ENCODE measurements at regions not wholly inside any gene's neighbourhood (a gene's known extent, or its start where the extent isn't known, plus 50 kb on each side); places are given as distances from the start of the nearest gene placed in this dataset.

DNA sequence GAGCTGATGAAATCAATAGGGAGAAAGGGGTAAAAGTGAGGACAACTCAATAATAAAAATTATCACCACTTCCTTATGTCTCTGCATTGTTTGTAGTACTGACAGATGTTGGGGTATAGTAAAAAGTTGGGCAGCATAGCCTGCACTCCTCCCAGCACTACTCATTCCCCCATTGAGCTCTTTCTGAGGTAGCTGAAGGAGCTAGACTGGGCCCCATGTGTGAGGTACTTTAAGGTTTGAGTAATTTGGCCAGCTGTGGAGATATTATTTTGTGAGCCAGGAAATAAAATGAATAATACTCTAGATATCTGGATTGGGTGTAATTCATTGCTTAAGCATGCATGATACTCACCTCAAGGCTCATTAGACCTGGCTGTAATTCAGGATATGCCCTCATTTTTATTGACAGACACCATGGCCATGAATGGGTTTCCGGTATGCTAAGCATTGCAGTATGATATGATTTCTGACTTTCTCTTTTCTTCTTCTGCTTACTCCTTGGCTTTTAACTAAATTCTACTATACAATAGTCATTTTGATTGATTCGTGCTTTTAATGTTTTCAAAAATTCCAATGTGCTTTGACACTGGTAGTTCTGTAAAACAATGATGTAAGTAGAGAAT is 283.9 kb upstream of the RIMS1 start:
- H3K9me3 Mint-ChIP-seq (ENCODE audit: unreplicated experiment), result no peaks in the 10 kb centered on the region
- H3K27me3 Mint-ChIP-seq (ENCODE audit: insufficient read depth, unreplicated experiment), result no peaks in the 10 kb centered on the region
- no peak overlapping the region for H3K4me3 Mint-ChIP-seq (ENCODE audit: unreplicated experiment)
- H3K27ac Mint-ChIP-seq (ENCODE audit: low read depth, unreplicated experiment), result no peak overlapping the region
- intact Hi-C loops (cut with micrococcal nuclease), result no loop called here
- POLR2A ChIA-PET, result interaction anchor here (0.6 kb wide), 1 partner anchor 1306 kb away, joined by 3 read pairs; no protein-coding TSS in a partner anchor
- H3K4me1 Mint-ChIP-seq (ENCODE audit: insufficient read depth, unreplicated experiment), result peaks cover 9% of the 10 kb centered on the region
- no peak for TF ChIP-seq CTCF (IDR thresholded peaks at IDR 0.05; ENCODE audit: unreplicated experiment)
- BruUV-seq (replicated peaks), result no TSS peak
- no peaks in the 10 kb centered on the region for H3K36me3 Mint-ChIP-seq (ENCODE audit: insufficient read depth, unreplicated experiment)
- DNase-seq (ENCODE audit: unreplicated experiment), result peak; percentile 55
- CTCF ChIA-PET, result interaction anchor here (0.6 to 1.0 kb wide), 2 partner anchors 19 to 28 kb away, joined by 3 read pairs; no protein-coding TSS in a partner anchor

DNA sequence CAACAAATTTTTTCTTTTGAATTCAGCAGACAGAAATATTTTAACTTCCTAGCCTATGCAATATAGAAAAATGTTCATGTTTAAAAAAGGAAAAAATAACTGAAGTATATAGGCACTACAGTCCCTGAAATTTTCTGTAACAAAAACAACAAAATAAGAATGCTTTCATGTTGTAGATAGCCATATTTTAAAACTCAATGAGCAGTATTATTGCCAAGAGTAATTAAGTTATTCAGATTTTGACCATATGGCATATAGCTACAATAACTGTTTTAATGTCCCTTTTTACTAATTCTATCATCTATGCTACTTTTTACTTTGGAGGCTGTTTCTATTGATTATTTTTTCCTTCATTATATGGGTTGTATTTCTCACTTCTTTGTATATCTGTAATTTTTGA is 283.3 kb upstream of the RIMS1 start:
- Mint-ChIP-seq H3K36me3 (ENCODE audit: insufficient read depth, unreplicated experiment) (no peaks in the 10 kb centered on the region), H3K4me1 (ENCODE audit: insufficient read depth, unreplicated experiment) (peaks cover 9% of the 10 kb centered on the region), H3K4me3 (ENCODE audit: unreplicated experiment) (no peak overlapping the region), H3K27me3 (ENCODE audit: insufficient read depth, unreplicated experiment) (no peaks in the 10 kb centered on the region), H3K9me3 (ENCODE audit: unreplicated experiment) (no peaks in the 10 kb centered on the region), H3K27ac (ENCODE audit: low read depth, unreplicated experiment) (no peak overlapping the region)
- ChIA-PET POLR2A (no interaction called here), CTCF (interaction anchor here (0.6 kb wide), 1 partner anchor 28 kb away, joined by 3 read pairs; no protein-coding TSS in a partner anchor)
- no peak for DNase-seq (ENCODE audit: unreplicated experiment)
- TF ChIP-seq CTCF (IDR thresholded peaks at IDR 0.05; ENCODE audit: unreplicated experiment), result no peak
- BruUV-seq (replicated peaks), result no TSS peak
- intact Hi-C loops (cut with micrococcal nuclease), result no loop called here

DNA sequence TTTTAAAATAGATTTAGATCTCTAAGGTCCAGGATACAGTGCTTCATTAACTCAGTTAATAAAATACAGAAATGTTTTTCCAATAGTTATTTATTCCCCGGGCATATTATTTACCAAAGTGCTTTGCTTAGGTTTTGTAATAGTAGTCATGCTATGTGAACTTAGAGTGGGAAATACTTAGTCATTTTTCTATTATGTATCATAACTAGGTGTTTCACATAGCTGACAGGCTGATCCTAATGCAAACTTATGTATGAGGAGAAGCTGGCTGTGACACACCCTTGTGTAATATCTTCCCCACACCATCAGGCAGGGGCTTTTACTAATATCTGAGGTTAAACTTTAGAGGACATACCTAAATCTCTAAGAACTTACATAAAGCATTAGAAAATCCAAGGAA is 277.7 kb upstream of the RIMS1 start:
- ChIA-PET POLR2A (no interaction called here), CTCF (no interaction called here)
- intact Hi-C loops (cut with micrococcal nuclease), result no loop called here
- Mint-ChIP-seq H3K27ac (ENCODE audit: low read depth, unreplicated experiment) (no peak overlapping the region), H3K36me3 (ENCODE audit: insufficient read depth, unreplicated experiment) (no peaks in the 10 kb centered on the region), H3K9me3 (ENCODE audit: unreplicated experiment) (no peaks in the 10 kb centered on the region), H3K4me3 (ENCODE audit: unreplicated experiment) (no peak overlapping the region), H3K27me3 (ENCODE audit: insufficient read depth, unreplicated experiment) (no peaks in the 10 kb centered on the region), H3K4me1 (ENCODE audit: insufficient read depth, unreplicated experiment) (no peaks in the 10 kb centered on the region)
- BruUV-seq (replicated peaks), result no TSS peak
- TF ChIP-seq CTCF (IDR thresholded peaks at IDR 0.05; ENCODE audit: unreplicated experiment), result no peak
- DNase-seq (ENCODE audit: unreplicated experiment), result peak; percentile 21

DNA sequence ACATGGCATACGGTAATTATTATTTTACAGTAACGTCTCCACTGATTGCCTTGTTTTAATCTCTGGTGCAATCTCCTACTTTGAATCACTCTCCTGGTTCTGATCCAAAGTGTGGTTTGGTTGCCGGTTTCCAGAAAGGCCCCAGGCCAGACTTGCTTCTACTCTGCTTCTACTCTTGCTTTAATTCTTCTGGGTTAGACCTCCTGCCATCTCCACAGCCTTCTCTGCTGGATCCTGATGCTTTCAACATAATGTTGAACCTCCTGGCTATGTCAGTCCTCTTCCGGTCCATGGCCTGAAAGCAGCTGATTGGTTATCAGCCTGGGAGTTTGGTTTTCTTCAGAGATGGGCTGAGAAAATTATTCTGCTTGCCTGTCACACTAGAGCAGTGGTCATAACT is 266.5 kb upstream of the RIMS1 start:
- intact Hi-C loops (cut with micrococcal nuclease), result no loop called here
- H3K4me1 Mint-ChIP-seq (ENCODE audit: insufficient read depth, unreplicated experiment), result no peaks in the 10 kb centered on the region
- H3K27ac Mint-ChIP-seq (ENCODE audit: low read depth, unreplicated experiment), result no peak overlapping the region
- peaks cover 39% of the 10 kb centered on the region for H3K27me3 Mint-ChIP-seq (ENCODE audit: insufficient read depth, unreplicated experiment)
- no peak for TF ChIP-seq CTCF (IDR thresholded peaks at IDR 0.05; ENCODE audit: unreplicated experiment)
- no peak for DNase-seq (ENCODE audit: unreplicated experiment)
- no peaks in the 10 kb centered on the region for H3K9me3 Mint-ChIP-seq (ENCODE audit: unreplicated experiment)
- H3K4me3 Mint-ChIP-seq (ENCODE audit: unreplicated experiment), result no peak overlapping the region
- CTCF ChIA-PET, result interaction anchor here (1.0 to 1.2 kb wide), 2 partner anchors 38 to 618 kb away, joined by 3 to 5 read pairs; no protein-coding TSS in a partner anchor
- no peaks in the 10 kb centered on the region for H3K36me3 Mint-ChIP-seq (ENCODE audit: insufficient read depth, unreplicated experiment)
- no TSS peak for BruUV-seq (replicated peaks)
- POLR2A ChIA-PET, result no interaction called here
